B cell (primary cell): ENCODE measurements at regions not wholly inside any gene's neighbourhood (a gene's known extent, or its start where the extent isn't known, plus 50 kb on each side); places are given as distances from the start of the nearest gene placed in this dataset.

ENCODE experiments used
- EZH2 ChIP-seq: IDR thresholded peaks from 2 replicates; pipeline ENCODE4 v1.6.1; 2012; ENCODE audit warnings: borderline replicate concordance, low read depth, mild to moderate bottlenecking, moderate library complexity, low read length; ENCODE audit not compliant: insufficient read depth, poor library complexity, severe bottlenecking
- TF ChIP-seq, protein P1 (sequence below): fragments of 200-600 bp; IDR thresholded peaks from one replicate; pipeline ENCODE4 v1.8.0; 2022; ENCODE audit warnings: antibody characterized with exemption, mild to moderate bottlenecking

DNA sequence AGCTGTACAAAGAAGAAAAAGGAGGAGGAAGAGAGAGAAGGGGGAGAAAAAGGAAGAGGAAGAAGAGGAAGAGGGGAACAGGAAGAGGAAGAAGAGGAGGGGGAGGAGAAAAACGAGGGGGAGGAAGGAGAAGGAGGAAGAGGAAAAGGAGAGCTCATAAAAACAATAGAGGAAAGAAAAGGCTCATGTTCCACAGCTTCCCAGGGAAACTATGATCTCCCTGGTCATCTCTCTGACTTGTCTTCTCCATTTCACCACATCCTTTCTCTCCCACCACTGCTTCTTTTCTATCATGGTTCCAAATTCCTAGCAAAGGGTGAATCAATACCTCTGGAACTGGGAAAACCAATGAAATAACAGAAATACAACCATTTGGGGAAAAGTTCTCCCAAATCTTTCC lies 254.1 kb upstream of the ERCC4 start:
- TF ChIP-seq, protein P1, sequence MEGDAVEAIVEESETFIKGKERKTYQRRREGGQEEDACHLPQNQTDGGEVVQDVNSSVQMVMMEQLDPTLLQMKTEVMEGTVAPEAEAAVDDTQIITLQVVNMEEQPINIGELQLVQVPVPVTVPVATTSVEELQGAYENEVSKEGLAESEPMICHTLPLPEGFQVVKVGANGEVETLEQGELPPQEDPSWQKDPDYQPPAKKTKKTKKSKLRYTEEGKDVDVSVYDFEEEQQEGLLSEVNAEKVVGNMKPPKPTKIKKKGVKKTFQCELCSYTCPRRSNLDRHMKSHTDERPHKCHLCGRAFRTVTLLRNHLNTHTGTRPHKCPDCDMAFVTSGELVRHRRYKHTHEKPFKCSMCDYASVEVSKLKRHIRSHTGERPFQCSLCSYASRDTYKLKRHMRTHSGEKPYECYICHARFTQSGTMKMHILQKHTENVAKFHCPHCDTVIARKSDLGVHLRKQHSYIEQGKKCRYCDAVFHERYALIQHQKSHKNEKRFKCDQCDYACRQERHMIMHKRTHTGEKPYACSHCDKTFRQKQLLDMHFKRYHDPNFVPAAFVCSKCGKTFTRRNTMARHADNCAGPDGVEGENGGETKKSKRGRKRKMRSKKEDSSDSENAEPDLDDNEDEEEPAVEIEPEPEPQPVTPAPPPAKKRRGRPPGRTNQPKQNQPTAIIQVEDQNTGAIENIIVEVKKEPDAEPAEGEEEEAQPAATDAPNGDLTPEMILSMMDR: no peak
- no peak for TF ChIP-seq EZH2
